Epithelial cell of esophagus (primary cell): ENCODE measurements at regions not wholly inside any gene's neighbourhood (a gene's known extent, or its start where the extent isn't known, plus 50 kb on each side); places are given as distances from the start of the nearest gene placed in this dataset.

ENCODE experiments used
- DNase-seq: peaks from one replicate; pipeline ENCODE4 v3.0.0; 2010; ENCODE audit warnings: low read depth
- H3K4me3 ChIP-seq: 2 replicates; pipeline ENCODE4 v1.5.1; 2011; ENCODE audit warnings: mild to moderate bottlenecking, low read length, control low read depth
- CTCF ChIP-seq: IDR thresholded peaks from 2 replicates; pipeline ENCODE4 v1.5.1; 2011; ENCODE audit warnings: low read depth, mild to moderate bottlenecking, low read length, control low read depth, inconsistent platforms; ENCODE audit not compliant: insufficient read depth; ENCODE audit errors: missing control alignments

DNA sequence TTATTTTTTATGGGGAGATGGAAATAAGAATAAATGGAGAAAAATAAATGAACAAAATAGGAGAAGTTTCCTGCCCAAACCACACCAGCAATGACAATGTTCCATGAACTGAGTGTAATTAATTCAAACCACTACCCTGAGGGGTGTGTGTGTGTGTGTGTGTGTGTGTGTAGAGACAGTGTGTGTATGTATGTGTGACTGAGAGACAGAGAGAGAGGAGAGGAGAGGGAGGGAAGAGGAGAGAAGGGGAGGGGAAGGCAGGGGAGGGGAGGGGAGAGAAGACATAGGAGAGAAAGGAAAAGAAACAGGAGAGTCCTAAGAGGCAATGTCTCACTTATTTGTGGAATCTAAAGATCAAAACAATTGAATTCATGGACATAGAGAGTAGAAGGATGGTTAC is 65.0 kb upstream of the POU2AF1 start:
- DNase-seq, result no peak
- H3K4me3 ChIP-seq, result no peak overlapping the region
- no peak for TF ChIP-seq CTCF

GRCh38 chr11:111443640-111444039 is 64.6 kb upstream of the POU2AF1 start:
- H3K4me3 ChIP-seq, result no peak overlapping the region
- DNase-seq, result no peak
- TF ChIP-seq CTCF, result no peak

GRCh38 chr11:111443032-111443431 is 64.0 kb upstream of the POU2AF1 start:
- no peak overlapping the region for H3K4me3 ChIP-seq
- no peak for TF ChIP-seq CTCF
- no peak for DNase-seq

GRCh38 chr11:111441443-111441842 is 62.4 kb upstream of the POU2AF1 start:
- no peak overlapping the region for H3K4me3 ChIP-seq
- no peak for TF ChIP-seq CTCF
- DNase-seq, result peak; percentile 65

- no peak overlapping the region for H3K4me3 ChIP-seq
- DNase-seq, result peak; percentile 27
- no peak for TF ChIP-seq CTCF
These were observed 61.5 kb upstream of the POU2AF1 start for GRCh38 chr11:111440416-111441205.

- no peak for TF ChIP-seq CTCF
- H3K4me3 ChIP-seq, result no peak overlapping the region
- DNase-seq, result no peak
These were observed 60.8 kb upstream of the POU2AF1 start for GRCh38 chr11:111439901-111440300.
